GM23338 (cell line): ENCODE measurements at regions not wholly inside any gene's neighbourhood (a gene's known extent, or its start where the extent isn't known, plus 50 kb on each side); places are given as distances from the start of the nearest gene placed in this dataset.
"Not testable (repeated sequence)": the region's sequence is repeated elsewhere in the genome, so short reads cannot be mapped to it uniquely, and the experiment has no call there.

Experiments
- CREB1 ChIP-seq: fragments of 250-450 bp; sonication (Bioruptor Pico); IDR thresholded peaks from 2 replicates; pipeline ENCODE4 v1.5.0; 2020; ENCODE audit warnings: low read depth, mild to moderate bottlenecking, moderate library complexity
- ETS1 ChIP-seq: IDR thresholded peaks from 2 replicates; pipeline ENCODE4 v1.6.1; 2016; ENCODE audit warnings: antibody characterized with exemption
- EZH2 ChIP-seq: fragments of 200-600 bp; sonication (generic); IDR thresholded peaks from one replicate; pipeline ENCODE4 v1.8.0; 2017; ENCODE audit warnings: antibody characterized with exemption, mild to moderate bottlenecking, low read depth; ENCODE audit not compliant: unreplicated experiment
- EZH2phosphoT487 ChIP-seq: fragments of 200-600 bp; sonication (generic); IDR thresholded peaks from one replicate; pipeline ENCODE4 v1.8.1; 2018; ENCODE audit warnings: antibody characterized with exemption; ENCODE audit not compliant: unreplicated experiment
- JUNB ChIP-seq: IDR thresholded peaks from one replicate; pipeline ENCODE4 v1.6.1; 2016; ENCODE audit warnings: antibody characterized with exemption; ENCODE audit not compliant: unreplicated experiment
- NANOG ChIP-seq: IDR thresholded peaks from 2 replicates; pipeline ENCODE4 v1.6.1; 2016; ENCODE audit warnings: antibody characterized with exemption, borderline replicate concordance
- POLR2AphosphoS5 ChIP-seq: IDR thresholded peaks from 2 replicates; pipeline ENCODE4 v1.6.1; 2016; ENCODE audit warnings: antibody characterized with exemption, low read depth
- STAT1 ChIP-seq: IDR thresholded peaks from one replicate; pipeline ENCODE4 v1.6.1; 2016; ENCODE audit warnings: antibody characterized with exemption; ENCODE audit not compliant: unreplicated experiment
- ZNF114 ChIP-seq: fragments of 250-450 bp; sonication (Bioruptor Pico); IDR thresholded peaks from 2 replicates; pipeline ENCODE4 v1.5.0; 2020; ENCODE audit warnings: mild to moderate bottlenecking, moderate library complexity
- TF ChIP-seq, protein P1 (sequence below), 2 experiments: fragments of 200-600 bp in 1 of 2; sonication (generic) in 1 of 2; conservative IDR thresholded peaks; 2 replicates each; pipeline versions ENCODE4 v1.5.1 to v1.6.1; 2016 to 2017; ENCODE audit warnings: antibody characterized with exemption in 2 of 2, low read depth in 2 of 2, mild to moderate bottlenecking in 2 of 2, moderate library complexity in 1 of 2
- TF ChIP-seq, protein P2 (sequence below): IDR thresholded peaks from one replicate; pipeline ENCODE4 v1.6.1; 2018; ENCODE audit warnings: antibody characterized with exemption; ENCODE audit not compliant: unreplicated experiment

DNA sequence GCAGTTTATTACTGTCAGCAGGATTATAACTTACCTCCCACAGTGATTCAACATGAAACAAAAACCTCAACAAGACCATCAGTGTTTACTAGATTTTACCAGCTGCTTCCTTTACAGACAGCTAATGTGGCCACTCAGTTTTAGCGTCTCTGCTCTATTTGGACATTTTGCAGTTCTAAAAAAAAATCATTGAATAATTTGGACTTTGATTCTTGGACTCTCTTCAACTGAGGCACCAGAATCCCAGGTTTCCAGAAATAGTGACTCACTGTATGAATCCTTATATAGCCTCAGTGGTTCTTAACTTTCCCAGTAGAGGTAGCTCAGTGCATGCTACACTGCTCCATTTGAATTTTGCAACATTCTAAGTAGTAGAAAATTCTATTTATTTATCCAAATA is 317.4 kb upstream of the PLGLB1 start:
- TF ChIP-seq, protein P1, sequence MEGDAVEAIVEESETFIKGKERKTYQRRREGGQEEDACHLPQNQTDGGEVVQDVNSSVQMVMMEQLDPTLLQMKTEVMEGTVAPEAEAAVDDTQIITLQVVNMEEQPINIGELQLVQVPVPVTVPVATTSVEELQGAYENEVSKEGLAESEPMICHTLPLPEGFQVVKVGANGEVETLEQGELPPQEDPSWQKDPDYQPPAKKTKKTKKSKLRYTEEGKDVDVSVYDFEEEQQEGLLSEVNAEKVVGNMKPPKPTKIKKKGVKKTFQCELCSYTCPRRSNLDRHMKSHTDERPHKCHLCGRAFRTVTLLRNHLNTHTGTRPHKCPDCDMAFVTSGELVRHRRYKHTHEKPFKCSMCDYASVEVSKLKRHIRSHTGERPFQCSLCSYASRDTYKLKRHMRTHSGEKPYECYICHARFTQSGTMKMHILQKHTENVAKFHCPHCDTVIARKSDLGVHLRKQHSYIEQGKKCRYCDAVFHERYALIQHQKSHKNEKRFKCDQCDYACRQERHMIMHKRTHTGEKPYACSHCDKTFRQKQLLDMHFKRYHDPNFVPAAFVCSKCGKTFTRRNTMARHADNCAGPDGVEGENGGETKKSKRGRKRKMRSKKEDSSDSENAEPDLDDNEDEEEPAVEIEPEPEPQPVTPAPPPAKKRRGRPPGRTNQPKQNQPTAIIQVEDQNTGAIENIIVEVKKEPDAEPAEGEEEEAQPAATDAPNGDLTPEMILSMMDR (conservative IDR thresholded peaks at IDR 0.05; ENCODE audit: low read depth in 2 of 2), result not testable (repeated sequence)
- TF ChIP-seq, protein P2, sequence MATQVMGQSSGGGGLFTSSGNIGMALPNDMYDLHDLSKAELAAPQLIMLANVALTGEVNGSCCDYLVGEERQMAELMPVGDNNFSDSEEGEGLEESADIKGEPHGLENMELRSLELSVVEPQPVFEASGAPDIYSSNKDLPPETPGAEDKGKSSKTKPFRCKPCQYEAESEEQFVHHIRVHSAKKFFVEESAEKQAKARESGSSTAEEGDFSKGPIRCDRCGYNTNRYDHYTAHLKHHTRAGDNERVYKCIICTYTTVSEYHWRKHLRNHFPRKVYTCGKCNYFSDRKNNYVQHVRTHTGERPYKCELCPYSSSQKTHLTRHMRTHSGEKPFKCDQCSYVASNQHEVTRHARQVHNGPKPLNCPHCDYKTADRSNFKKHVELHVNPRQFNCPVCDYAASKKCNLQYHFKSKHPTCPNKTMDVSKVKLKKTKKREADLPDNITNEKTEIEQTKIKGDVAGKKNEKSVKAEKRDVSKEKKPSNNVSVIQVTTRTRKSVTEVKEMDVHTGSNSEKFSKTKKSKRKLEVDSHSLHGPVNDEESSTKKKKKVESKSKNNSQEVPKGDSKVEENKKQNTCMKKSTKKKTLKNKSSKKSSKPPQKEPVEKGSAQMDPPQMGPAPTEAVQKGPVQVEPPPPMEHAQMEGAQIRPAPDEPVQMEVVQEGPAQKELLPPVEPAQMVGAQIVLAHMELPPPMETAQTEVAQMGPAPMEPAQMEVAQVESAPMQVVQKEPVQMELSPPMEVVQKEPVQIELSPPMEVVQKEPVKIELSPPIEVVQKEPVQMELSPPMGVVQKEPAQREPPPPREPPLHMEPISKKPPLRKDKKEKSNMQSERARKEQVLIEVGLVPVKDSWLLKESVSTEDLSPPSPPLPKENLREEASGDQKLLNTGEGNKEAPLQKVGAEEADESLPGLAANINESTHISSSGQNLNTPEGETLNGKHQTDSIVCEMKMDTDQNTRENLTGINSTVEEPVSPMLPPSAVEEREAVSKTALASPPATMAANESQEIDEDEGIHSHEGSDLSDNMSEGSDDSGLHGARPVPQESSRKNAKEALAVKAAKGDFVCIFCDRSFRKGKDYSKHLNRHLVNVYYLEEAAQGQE, result not testable (repeated sequence)
- not testable (repeated sequence) for TF ChIP-seq POLR2AphosphoS5; EZH2phosphoT487; CREB1 (CRISPR knock-in tag); EZH2; JUNB; ETS1; NANOG; ZNF114 (CRISPR knock-in tag); STAT1
